Spleen (tissue), 7 donors: ENCODE measurements at regions not wholly inside any gene's neighbourhood (a gene's known extent, or its start where the extent isn't known, plus 50 kb on each side); places are given as distances from the start of the nearest gene placed in this dataset.

ENCODE experiments used
- CTCF ChIP-seq, 11 experiments: fragments of 200-600 bp in 7 of 11; fragments of 450-650 bp in 4 of 11; sonication (generic) in 4 of 11; IDR thresholded peaks in 8 of 11; conservative IDR thresholded peaks in 3 of 11; 1 replicate in 7 of 11; 2 replicates in 4 of 11; pipeline versions ENCODE4 v1.4.0 to v1.8.0; 2016 to 2021; ENCODE audit warnings: antibody characterized with exemption in 11 of 11, inconsistent platforms in 4 of 11, mild to moderate bottlenecking in 1 of 11
- POLR2AphosphoS5 ChIP-seq, 3 donors: sonication (generic); formaldehyde crosslinking; IDR thresholded peaks; one replicate each; pipeline ENCODE4 v1.5.1; 2017; ENCODE audit warnings: antibody characterized with exemption in 3 of 3
- donor health status: DM: no; HTN: no; CAD: no; lungs with moderate emphysema.
- donor health status: DM: no; HTN: no; CAD: no.
- donor health status: DM: no; HTN: no; CAD: no.

GRCh38 chr6:67802771-67803170, 832.3 kb upstream of the ADGRB3 start:
- TF ChIP-seq CTCF (IDR thresholded peaks at IDR 0.05 in 8 of 11, conservative IDR thresholded peaks at IDR 0.05 in 3 of 11) (no peak), POLR2AphosphoS5 (IDR thresholded peaks at IDR 0.05) (no peak)
